DOHH2 (cell line): ENCODE measurements at regions not wholly inside any gene's neighbourhood (a gene's known extent, or its start where the extent isn't known, plus 50 kb on each side); places are given as distances from the start of the nearest gene placed in this dataset.

Experiments
- H3F3A ChIP-seq: fragments of 200-600 bp; sonication (generic), shearing (Covaris generic); 2 replicates; pipeline ENCODE4 v1.6.0; 2016; ENCODE audit warnings: antibody characterized with exemption, mild to moderate bottlenecking; ENCODE audit not compliant: control insufficient read depth, insufficient read depth
- H3K27ac ChIP-seq: fragments of 200-600 bp; sonication (generic); 2 replicates; pipeline ENCODE4 v1.5.1; 2014; ENCODE audit warnings: low read depth, mild to moderate bottlenecking, low read length, moderate library complexity
- H3K27me3 ChIP-seq: fragments of 200-600 bp; sonication (generic); 2 replicates; pipeline ENCODE4 v1.6.1; 2014; ENCODE audit warnings: mild to moderate bottlenecking, low read length, mixed read lengths; ENCODE audit not compliant: control insufficient read depth
- H3K36me3 ChIP-seq: fragments of 200-600 bp; sonication (generic); 2 replicates; pipeline ENCODE4 v1.6.1; 2014; ENCODE audit warnings: mild to moderate bottlenecking, low read length, moderate library complexity, mixed read lengths; ENCODE audit not compliant: control insufficient read depth
- H3K4me1 ChIP-seq: fragments of 200-600 bp; sonication (generic); 2 replicates; pipeline ENCODE4 v1.6.1; 2014; ENCODE audit warnings: mild to moderate bottlenecking, low read length, mixed read lengths; ENCODE audit not compliant: control insufficient read depth
- H3K4me2 ChIP-seq: fragments of 200-600 bp; sonication (generic); 2 replicates; pipeline ENCODE4 v1.6.0; 2014; ENCODE audit warnings: mild to moderate bottlenecking, low read length, moderate library complexity
- H3K4me3 ChIP-seq: fragments of 200-600 bp; sonication (generic); 2 replicates; pipeline ENCODE4 v1.5.1; 2014; ENCODE audit warnings: mild to moderate bottlenecking, low read length, mixed read lengths
- H3K79me2 ChIP-seq: fragments of 200-600 bp; sonication (generic); 2 replicates; pipeline ENCODE4 v1.6.1; 2014; ENCODE audit warnings: mild to moderate bottlenecking, low read length, mixed read lengths; ENCODE audit not compliant: control insufficient read depth
- H3K9me2 ChIP-seq: fragments of 200-600 bp; sonication (generic); replicated peaks from 2 replicates; pipeline ENCODE4 v1.6.1; 2014; ENCODE audit warnings: mild to moderate bottlenecking, low read length, mixed read lengths; ENCODE audit not compliant: control insufficient read depth
- H3K9me3 ChIP-seq: fragments of 200-600 bp; sonication (generic); 2 replicates; pipeline ENCODE4 v1.6.1; 2014; ENCODE audit warnings: antibody characterized with exemption, low read length, mixed read lengths; ENCODE audit not compliant: control insufficient read depth, insufficient read depth
- H4K20me1 ChIP-seq: fragments of 200-600 bp; sonication (generic); 2 replicates; pipeline ENCODE4 v1.6.0; 2014; ENCODE audit warnings: low read depth, mild to moderate bottlenecking, antibody characterized with exemption, low read length, moderate library complexity; ENCODE audit not compliant: control insufficient read depth, insufficient read depth
- EZH2phosphoT487 ChIP-seq: fragments of 200-600 bp; sonication (generic); IDR thresholded peaks from 2 replicates; pipeline ENCODE4 v1.6.1; 2017; ENCODE audit warnings: borderline replicate concordance, mild to moderate bottlenecking, antibody characterized with exemption, low read length, moderate library complexity, mixed read lengths
- TF ChIP-seq, protein P1 (sequence below): fragments of 200-600 bp; sonication (generic); IDR thresholded peaks from one replicate; pipeline ENCODE4 v1.5.1; 2014; ENCODE audit warnings: antibody characterized with exemption, mild to moderate bottlenecking, low read depth, low read length; ENCODE audit not compliant: poor library complexity, severe bottlenecking

DNA sequence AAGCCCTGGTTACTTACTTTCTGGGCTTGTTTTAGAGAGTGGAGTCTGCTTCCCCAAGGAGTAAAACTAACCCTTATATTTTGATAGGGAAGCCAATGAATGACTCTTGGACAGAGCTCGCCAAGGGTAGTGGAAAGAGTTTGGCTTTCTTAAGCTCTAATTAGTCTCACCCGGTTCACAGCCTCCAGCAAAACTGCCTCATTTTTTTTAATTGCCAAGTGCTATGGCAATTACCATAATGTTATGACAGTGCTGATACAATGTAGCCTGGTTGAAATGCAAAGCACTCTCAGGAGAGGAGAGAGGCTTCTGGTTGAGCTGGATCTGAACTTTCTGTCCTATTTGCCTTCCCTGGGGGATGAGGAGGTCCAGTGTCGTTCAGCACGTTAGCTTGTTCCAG is 376.1 kb upstream of the CHRM2 start:
- no peaks in the 10 kb centered on the region for H3K36me3 ChIP-seq
- no peaks in the 10 kb centered on the region for H3K27me3 ChIP-seq

DNA sequence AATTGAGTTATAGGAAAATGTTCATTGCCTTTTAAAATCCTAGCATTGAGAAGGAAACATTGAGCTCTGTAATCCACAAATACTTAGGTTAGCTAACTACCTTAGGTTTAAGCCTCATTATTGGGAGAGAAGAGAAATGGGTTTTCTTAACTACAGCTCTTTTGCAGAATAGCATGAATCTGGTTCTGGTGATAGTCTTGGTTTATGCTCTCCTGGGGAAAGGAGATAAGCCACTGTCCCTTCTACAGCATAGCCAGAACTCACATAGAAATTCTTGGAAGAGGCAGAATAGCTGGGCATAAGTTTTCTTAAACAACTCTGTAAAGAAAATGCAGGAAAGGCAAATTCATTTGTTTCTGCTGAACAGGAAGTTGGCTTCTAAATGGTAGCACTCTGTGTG is 378.6 kb upstream of the CHRM2 start:
- no peaks in the 10 kb centered on the region for H3K9me2 ChIP-seq

More for the DNA sequence above, 376.1 kb upstream of the CHRM2 start:
- H3K4me3 ChIP-seq = no peak overlapping the region
- H3K4me2 ChIP-seq = no peak overlapping the region
- H3K79me2 ChIP-seq = no peaks in the 10 kb centered on the region
- TF ChIP-seq, protein P1, sequence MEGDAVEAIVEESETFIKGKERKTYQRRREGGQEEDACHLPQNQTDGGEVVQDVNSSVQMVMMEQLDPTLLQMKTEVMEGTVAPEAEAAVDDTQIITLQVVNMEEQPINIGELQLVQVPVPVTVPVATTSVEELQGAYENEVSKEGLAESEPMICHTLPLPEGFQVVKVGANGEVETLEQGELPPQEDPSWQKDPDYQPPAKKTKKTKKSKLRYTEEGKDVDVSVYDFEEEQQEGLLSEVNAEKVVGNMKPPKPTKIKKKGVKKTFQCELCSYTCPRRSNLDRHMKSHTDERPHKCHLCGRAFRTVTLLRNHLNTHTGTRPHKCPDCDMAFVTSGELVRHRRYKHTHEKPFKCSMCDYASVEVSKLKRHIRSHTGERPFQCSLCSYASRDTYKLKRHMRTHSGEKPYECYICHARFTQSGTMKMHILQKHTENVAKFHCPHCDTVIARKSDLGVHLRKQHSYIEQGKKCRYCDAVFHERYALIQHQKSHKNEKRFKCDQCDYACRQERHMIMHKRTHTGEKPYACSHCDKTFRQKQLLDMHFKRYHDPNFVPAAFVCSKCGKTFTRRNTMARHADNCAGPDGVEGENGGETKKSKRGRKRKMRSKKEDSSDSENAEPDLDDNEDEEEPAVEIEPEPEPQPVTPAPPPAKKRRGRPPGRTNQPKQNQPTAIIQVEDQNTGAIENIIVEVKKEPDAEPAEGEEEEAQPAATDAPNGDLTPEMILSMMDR = no peak
- no peak for TF ChIP-seq EZH2phosphoT487
- no peaks in the 10 kb centered on the region for H4K20me1 ChIP-seq
- H3K9me3 ChIP-seq = no peaks in the 10 kb centered on the region
- no peak overlapping the region for H3K27ac ChIP-seq
- no peaks in the 10 kb centered on the region for H3F3A ChIP-seq
- no peaks in the 10 kb centered on the region for H3K9me2 ChIP-seq
- H3K4me1 ChIP-seq = no peaks in the 10 kb centered on the region

DNA sequence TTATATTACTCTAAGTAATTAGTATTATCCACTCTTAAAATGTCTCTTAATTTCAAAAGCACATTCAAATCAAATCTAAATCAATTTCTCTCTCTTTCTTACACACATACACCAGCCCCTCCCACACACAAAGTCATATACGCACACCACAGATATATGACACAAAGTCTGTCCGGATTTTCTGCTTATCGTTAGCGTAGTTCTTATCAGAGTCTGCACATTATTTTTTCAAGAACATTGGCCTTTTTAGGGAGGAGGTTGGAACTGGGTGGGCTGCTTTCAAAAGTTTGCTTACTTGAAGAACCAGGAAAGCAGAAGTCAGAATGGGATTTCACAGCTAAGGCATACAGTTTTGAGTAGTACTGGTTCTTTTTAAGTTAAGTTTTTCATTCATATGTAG is 387.6 kb upstream of the CHRM2 start:
- Histone ChIP-seq H3K9me3 (no peaks in the 10 kb centered on the region), H3K9me2 (no peaks in the 10 kb centered on the region), H3K36me3 (no peaks in the 10 kb centered on the region), H3K4me1 (no peaks in the 10 kb centered on the region), H3K4me3 (no peak overlapping the region), H3K79me2 (no peaks in the 10 kb centered on the region), H3K27ac (no peak overlapping the region), H4K20me1 (no peaks in the 10 kb centered on the region), H3K27me3 (no peaks in the 10 kb centered on the region), H3K4me2 (no peak overlapping the region), H3F3A (no peaks in the 10 kb centered on the region)
- no peak for TF ChIP-seq EZH2phosphoT487
- TF ChIP-seq, protein P1 = no peak

More for the DNA sequence above, 378.6 kb upstream of the CHRM2 start:
- no peaks in the 10 kb centered on the region for H3K79me2 ChIP-seq
- TF ChIP-seq, protein P1 = no peak
- no peak for TF ChIP-seq EZH2phosphoT487
- H3K4me2 ChIP-seq = no peak overlapping the region
- no peaks in the 10 kb centered on the region for H3F3A ChIP-seq
- no peak overlapping the region for H3K4me3 ChIP-seq
- H3K36me3 ChIP-seq = no peaks in the 10 kb centered on the region
- no peaks in the 10 kb centered on the region for H3K27me3 ChIP-seq
- H3K4me1 ChIP-seq = no peaks in the 10 kb centered on the region
- no peaks in the 10 kb centered on the region for H4K20me1 ChIP-seq
- H3K9me3 ChIP-seq = no peaks in the 10 kb centered on the region
- no peak overlapping the region for H3K27ac ChIP-seq

DNA sequence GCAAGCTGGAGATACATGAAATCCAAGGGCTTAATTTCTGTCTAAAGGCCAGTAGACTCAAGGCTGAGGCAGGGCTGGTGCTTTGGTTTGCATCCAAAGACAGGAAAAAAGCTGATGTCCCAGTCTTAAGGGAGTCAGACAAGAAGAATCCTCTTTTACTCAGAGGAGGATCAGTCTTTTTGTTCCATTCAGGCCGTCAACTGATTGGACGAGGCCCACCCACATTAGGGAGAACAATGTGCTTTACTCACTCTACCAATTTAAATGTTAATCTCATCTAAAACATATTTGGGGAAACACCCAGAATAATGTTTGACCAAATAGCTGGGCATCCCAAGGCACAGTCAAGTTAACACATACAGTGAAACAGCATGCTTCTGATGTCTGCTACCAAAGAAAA is 388.5 kb upstream of the CHRM2 start:
- Histone ChIP-seq H4K20me1 (no peaks in the 10 kb centered on the region), H3K4me3 (no peak overlapping the region), H3K27ac (no peak overlapping the region), H3K27me3 (no peaks in the 10 kb centered on the region), H3K36me3 (no peaks in the 10 kb centered on the region), H3K4me2 (no peak overlapping the region), H3K9me3 (no peaks in the 10 kb centered on the region), H3K4me1 (no peaks in the 10 kb centered on the region), H3K79me2 (no peaks in the 10 kb centered on the region), H3F3A (no peaks in the 10 kb centered on the region), H3K9me2 (no peaks in the 10 kb centered on the region)
- TF ChIP-seq EZH2phosphoT487 = no peak
- TF ChIP-seq, protein P1 = no peak
